Osteocyte (in vitro differentiated cells): ENCODE measurements at regions not wholly inside any gene's neighbourhood (a gene's known extent, or its start where the extent isn't known, plus 50 kb on each side); places are given as distances from the start of the nearest gene placed in this dataset.

ENCODE experiments used
- DNase-seq: peaks from one replicate; pipeline ENCODE4 v3.0.0; 2021; ENCODE audit warnings: mixed read lengths; ENCODE audit not compliant: unreplicated experiment; ENCODE audit errors: extremely low spot score
- H3K27ac Mint-ChIP-seq: one replicate; pipeline ENCODE4 v1.8.0; 2021; ENCODE audit warnings: mild to moderate bottlenecking, mixed read lengths; ENCODE audit not compliant: unreplicated experiment
- H3K27me3 Mint-ChIP-seq: one replicate; pipeline ENCODE4 v1.8.0; 2021; ENCODE audit warnings: mixed read lengths; ENCODE audit not compliant: unreplicated experiment
- H3K36me3 Mint-ChIP-seq: one replicate; pipeline ENCODE4 v1.8.0; 2021; ENCODE audit warnings: mixed read lengths; ENCODE audit not compliant: unreplicated experiment
- H3K4me1 Mint-ChIP-seq: one replicate; pipeline ENCODE4 v1.8.0; 2021; ENCODE audit warnings: mixed read lengths; ENCODE audit not compliant: unreplicated experiment
- H3K4me3 Mint-ChIP-seq: one replicate; pipeline ENCODE4 v1.8.0; 2021; ENCODE audit warnings: mild to moderate bottlenecking, moderate library complexity, mixed read lengths; ENCODE audit not compliant: unreplicated experiment
- H3K9me3 Mint-ChIP-seq: one replicate; pipeline ENCODE4 v1.8.0; 2021; ENCODE audit warnings: mixed read lengths; ENCODE audit not compliant: unreplicated experiment
- CTCF ChIP-seq: fragments of 200-600 bp; sonication (generic); IDR thresholded peaks from 2 replicates; pipeline ENCODE4 v1.5.0; 2021; ENCODE audit warnings: antibody characterized with exemption, mild to moderate bottlenecking, moderate library complexity

GRCh38 chr19:7419777-7420439 is 68.9 kb downstream of the PEX11G start:
- Mint-ChIP-seq H3K36me3 (peaks cover 6% of the 10 kb centered on the region), H3K9me3 (no peaks in the 10 kb centered on the region), H3K27me3 (no peaks in the 10 kb centered on the region), H3K27ac (no peak overlapping the region), H3K4me1 (peaks cover 24% of the 10 kb centered on the region), H3K4me3 (no peak overlapping the region)
- no peak for TF ChIP-seq CTCF
- no peak for DNase-seq

- H3K4me1 Mint-ChIP-seq = peaks cover 13% of the 10 kb centered on the region
- H3K4me3 Mint-ChIP-seq = no peak overlapping the region
- H3K27me3 Mint-ChIP-seq = no peaks in the 10 kb centered on the region
- no peak overlapping the region for H3K27ac Mint-ChIP-seq
- H3K9me3 Mint-ChIP-seq = no peaks in the 10 kb centered on the region
- peaks cover 6% of the 10 kb centered on the region for H3K36me3 Mint-ChIP-seq
- TF ChIP-seq CTCF = no peak
- no peak for DNase-seq
These were observed 66.7 kb downstream of the PEX11G start for GRCh38 chr19:7421941-7422744.
